GM12878 (cell line): ENCODE measurements at regions not wholly inside any gene's neighbourhood (a gene's known extent, or its start where the extent isn't known, plus 50 kb on each side); places are given as distances from the start of the nearest gene placed in this dataset.

Source experiments
- ATAC-seq: fragments of 200-7000 bp; cut with Tn5 transposase; 3 replicates; pipeline ENCODE4 v1.9.1; 2020; ENCODE audit warnings: mild to moderate bottlenecking, moderate library complexity
- BruUV-seq: library from RNA; stranded (reverse); fragments of 400-500 nt; replicated peaks from 2 replicates; lab custom pipeline; 2021; lab: Mats Ljungman, UMichigan
- CTCF ChIA-PET: fragments of 300-600 bp; sonication (Branson Sonifier 250); formaldehyde crosslinking; extraction: SDS; loops from one replicate; lab custom pipeline; 2021; ENCODE audit warnings: inconsistent platforms; lab: Yijun Ruan, JAX
- POLR2A ChIA-PET: fragments of 350-600 bp; formaldehyde crosslinking; extraction: SDS; loops from one replicate; lab custom pipeline; 2021; ENCODE audit warnings: inconsistent platforms; lab: Charles Lee
- RAD21 ChIA-PET: fragments of 300-600 bp; sonication (Branson Sonifier 250); formaldehyde crosslinking; loops from one replicate; lab custom pipeline; 2023; ENCODE audit warnings: antibody characterized with exemption; ENCODE audit not compliant: unreplicated experiment; lab: Charles Lee
- SMC1A ChIA-PET: fragments of 300-600 bp; sonication (Branson Sonifier 250); formaldehyde crosslinking; loops from one replicate; lab custom pipeline; 2023; ENCODE audit not compliant: unreplicated experiment, uncharacterized antibody; lab: Charles Lee
- DNase-seq: peaks from one replicate; pipeline ENCODE4 v3.0.0-alpha.2; 2011; ENCODE audit warnings: low read depth, low spot score
- FAIRE-seq: peaks from 3 replicates; lab custom pipeline; 2011; peaks lifted over from hg19 to GRCh38; lab: Jason Lieb, UNC
- H2AFZ ChIP-seq: 2 replicates; pipeline ENCODE4 v1.6.0; 2011; ENCODE audit warnings: low read depth, low read length, control low read depth; ENCODE audit not compliant: control insufficient read depth
- H3K27ac ChIP-seq: 2 replicates; pipeline ENCODE4 v1.5.1; 2011; ENCODE audit warnings: control low read depth; ENCODE audit not compliant: control insufficient read depth, insufficient read depth
- H3K27me3 ChIP-seq, 2 experiments: replicated peaks in 1 of 2; 2 replicates each; pipeline versions ENCODE4 v1.6.0 to v1.6.1; 2011; ENCODE audit warnings: low read length in 1 of 2; ENCODE audit not compliant: control insufficient read depth in 2 of 2, insufficient read depth in 2 of 2
- H3K36me3 ChIP-seq, 2 experiments: 2 replicates each; pipeline ENCODE4 v1.5.1; 2011; ENCODE audit warnings: low read length in 1 of 2; ENCODE audit not compliant: control insufficient read depth in 2 of 2, insufficient read depth in 2 of 2
- H3K4me1 ChIP-seq: 2 replicates; pipeline ENCODE4 v1.6.1; 2011; ENCODE audit warnings: mild to moderate bottlenecking, low read length, moderate library complexity, mixed read lengths; ENCODE audit not compliant: control insufficient read depth, insufficient read depth
- H3K4me2 ChIP-seq: 2 replicates; pipeline ENCODE4 v1.6.0; 2011; ENCODE audit warnings: control low read depth; ENCODE audit not compliant: control insufficient read depth, insufficient read depth
- H3K4me3 ChIP-seq: fragments of 200-600 bp; sonication (generic); 2 replicates; pipeline ENCODE4 v1.5.1; 2016
- H3K79me2 ChIP-seq: 2 replicates; pipeline ENCODE4 v1.6.0; 2011; ENCODE audit warnings: low read length; ENCODE audit not compliant: control insufficient read depth, insufficient read depth
- H3K9ac ChIP-seq: 2 replicates; pipeline ENCODE4 v1.8.0; 2011; ENCODE audit warnings: low read length, control low read depth, mixed read lengths; ENCODE audit not compliant: control insufficient read depth, insufficient read depth
- H3K9me3 ChIP-seq: replicated peaks from 3 replicates; pipeline ENCODE4 v1.5.1; 2011; ENCODE audit warnings: mild to moderate bottlenecking, low read length; ENCODE audit not compliant: control insufficient read depth, insufficient read depth
- H4K20me1 ChIP-seq: 2 replicates; pipeline ENCODE4 v1.6.0; 2011; ENCODE audit not compliant: control insufficient read depth, insufficient read depth
- FOXM1 ChIP-seq: IDR thresholded peaks from 2 replicates; pipeline ENCODE4 v1.6.1; 2012; ENCODE audit warnings: low read depth, mild to moderate bottlenecking, inconsistent platforms, low read length, moderate library complexity
- IKZF1 ChIP-seq: fragments of 450-650 bp; conservative IDR thresholded peaks from 2 replicates; pipeline ENCODE4 v1.6.1; 2017; ENCODE audit warnings: antibody characterized with exemption, mild to moderate bottlenecking
- POLR2A ChIP-seq: IDR thresholded peaks from 2 replicates; pipeline ENCODE4 v1.6.1; 2011; ENCODE audit warnings: low read depth, mild to moderate bottlenecking, low read length
- SRF ChIP-seq, 2 experiments: IDR thresholded peaks; 2 replicates each; pipeline ENCODE4 v1.6.1; 2011; ENCODE audit warnings: low read depth in 2 of 2, low read length in 2 of 2, mild to moderate bottlenecking in 1 of 2, moderate library complexity in 1 of 2
- WRNIP1 ChIP-seq: IDR thresholded peaks from 2 replicates; pipeline ENCODE4 v1.6.1; 2011; ENCODE audit warnings: low read depth, low read length, improper control_type of control experiment, borderline replicate concordance
- ZNF274 ChIP-seq: IDR thresholded peaks from one replicate; pipeline ENCODE4 v1.8.0; 2011; ENCODE audit not compliant: insufficient read length, insufficient read depth
- WGBS: methylation state at CpG from one replicate; pipeline ENCODE4 v1.1.6; 2016; ENCODE audit warnings: low lambda C conversion rate; ENCODE audit not compliant: insufficient replicate concordance, insufficient coverage; ENCODE audit errors: missing lambda C conversion rate; 5-methylcytosine and 5-hydroxymethylcytosine counted together
- in situ Hi-C: fragments of 300-500 bp; cut with MboI; formaldehyde crosslinking; loops from 9 replicates; pipeline ENCODE4 v1.14.3; 2018; ENCODE audit warnings: mixed read lengths
- intact Hi-C: fragments of 100-400 bp; cut with micrococcal nuclease; formaldehyde crosslinking; loops from one replicate; pipeline ENCODE4 v1.14.2; 2022; ENCODE audit not compliant: unreplicated experiment
- TF ChIP-seq, protein P1 (sequence below): fragments of 450-650 bp; formaldehyde crosslinking; IDR thresholded peaks from 2 replicates; pipeline ENCODE4 v1.5.0; 2022; ENCODE audit warnings: mild to moderate bottlenecking, missing genetic modification characterization

GRCh38 chr21:16488042-16488441, 758.3 kb downstream of the USP25 start:
- H4K20me1 ChIP-seq, result no peaks in the 10 kb centered on the region
- H3K27me3 ChIP-seq, result no peaks in the 10 kb centered on the region
- no peak overlapping the region for H3K4me2 ChIP-seq
- WGBS, result 0% methylated on average over 2 of the region's 2 CpGs
- no peak for FAIRE-seq
- intact Hi-C loops, result no loop called here
- no peak overlapping the region for H3K4me3 ChIP-seq
- RAD21 ChIA-PET, result no interaction called here
- POLR2A ChIA-PET, result no interaction called here
- no peak overlapping the region for H3K9ac ChIP-seq
- no peaks in the 10 kb centered on the region for H3K4me1 ChIP-seq
- BruUV-seq, result no TSS peak
- no peak for ATAC-seq
- H2AFZ ChIP-seq, result no peak overlapping the region
- no peaks in the 10 kb centered on the region for H3K79me2 ChIP-seq
- no peak for TF ChIP-seq FOXM1
- TF ChIP-seq ZNF274, result no peak
- TF ChIP-seq, protein P1, sequence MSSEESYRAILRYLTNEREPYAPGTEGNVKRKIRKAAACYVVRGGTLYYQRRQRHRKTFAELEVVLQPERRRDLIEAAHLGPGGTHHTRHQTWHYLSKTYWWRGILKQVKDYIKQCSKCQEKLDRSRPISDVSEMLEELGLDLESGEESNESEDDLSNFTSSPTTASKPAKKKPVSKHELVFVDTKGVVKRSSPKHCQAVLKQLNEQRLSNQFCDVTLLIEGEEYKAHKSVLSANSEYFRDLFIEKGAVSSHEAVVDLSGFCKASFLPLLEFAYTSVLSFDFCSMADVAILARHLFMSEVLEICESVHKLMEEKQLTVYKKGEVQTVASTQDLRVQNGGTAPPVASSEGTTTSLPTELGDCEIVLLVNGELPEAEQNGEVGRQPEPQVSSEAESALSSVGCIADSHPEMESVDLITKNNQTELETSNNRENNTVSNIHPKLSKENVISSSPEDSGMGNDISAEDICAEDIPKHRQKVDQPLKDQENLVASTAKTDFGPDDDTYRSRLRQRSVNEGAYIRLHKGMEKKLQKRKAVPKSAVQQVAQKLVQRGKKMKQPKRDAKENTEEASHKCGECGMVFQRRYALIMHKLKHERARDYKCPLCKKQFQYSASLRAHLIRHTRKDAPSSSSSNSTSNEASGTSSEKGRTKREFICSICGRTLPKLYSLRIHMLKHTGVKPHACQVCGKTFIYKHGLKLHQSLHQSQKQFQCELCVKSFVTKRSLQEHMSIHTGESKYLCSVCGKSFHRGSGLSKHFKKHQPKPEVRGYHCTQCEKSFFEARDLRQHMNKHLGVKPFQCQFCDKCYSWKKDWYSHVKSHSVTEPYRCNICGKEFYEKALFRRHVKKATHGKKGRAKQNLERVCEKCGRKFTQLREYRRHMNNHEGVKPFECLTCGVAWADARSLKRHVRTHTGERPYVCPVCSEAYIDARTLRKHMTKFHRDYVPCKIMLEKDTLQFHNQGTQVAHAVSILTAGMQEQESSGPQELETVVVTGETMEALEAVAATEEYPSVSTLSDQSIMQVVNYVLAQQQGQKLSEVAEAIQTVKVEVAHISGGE (CRISPR knock-in tag), result no peak
- no peak for TF ChIP-seq POLR2A
- TF ChIP-seq SRF (IDR thresholded peaks at IDR 0.05; ENCODE audit: low read depth in 2 of 2, low read length in 2 of 2), result no peak
- no peak for TF ChIP-seq WRNIP1
- TF ChIP-seq IKZF1, result no peak
- CTCF ChIA-PET, result no interaction called here
- SMC1A ChIA-PET, result no interaction called here
- no peak overlapping the region for H3K27ac ChIP-seq
- in situ Hi-C loops, result no loop called here
- H3K9me3 ChIP-seq, result no peaks in the 10 kb centered on the region
- DNase-seq, result no peak
- H3K36me3 ChIP-seq, result no peaks in the 10 kb centered on the region
